ENCODE measurements at regions not wholly inside any gene's neighbourhood (a gene's known extent, or its start where the extent isn't known, plus 50 kb on each side); places are given as distances from the start of the nearest gene placed in this dataset.
"Not testable (repeated sequence)": the region's sequence is repeated elsewhere in the genome, so short reads cannot be mapped to it uniquely, and the experiment has no call there.

- no peak for DNase-seq
Measured at GRCh38 chr5:53160895-53161294, 51.3 kb upstream of the MOCS2 start.

DNA sequence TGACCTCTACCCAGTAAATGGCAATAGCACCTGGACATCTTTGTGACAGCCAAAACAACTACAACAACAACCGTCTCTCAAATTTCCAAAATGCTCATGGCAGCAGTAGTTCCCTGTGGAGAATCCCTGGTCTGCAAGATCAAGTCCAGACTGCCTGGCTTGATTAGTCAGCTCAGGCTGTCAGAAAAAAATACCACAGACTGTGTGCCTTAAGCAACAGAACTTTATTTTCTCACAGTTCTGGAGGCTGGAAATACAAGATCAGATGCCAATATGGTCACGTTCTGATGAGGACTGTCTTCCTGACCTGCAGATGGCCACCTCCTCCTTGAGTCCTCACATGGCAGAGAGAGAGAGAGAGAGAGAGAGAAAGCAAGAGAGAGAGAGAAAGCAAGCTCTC is 52.3 kb upstream of the MOCS2 start:
- DNase-seq = peak; percentile 15

- peak; percentile 7 for DNase-seq
Measured at GRCh38 chr5:53164478-53165165, 55.1 kb upstream of the MOCS2 start.

DNA sequence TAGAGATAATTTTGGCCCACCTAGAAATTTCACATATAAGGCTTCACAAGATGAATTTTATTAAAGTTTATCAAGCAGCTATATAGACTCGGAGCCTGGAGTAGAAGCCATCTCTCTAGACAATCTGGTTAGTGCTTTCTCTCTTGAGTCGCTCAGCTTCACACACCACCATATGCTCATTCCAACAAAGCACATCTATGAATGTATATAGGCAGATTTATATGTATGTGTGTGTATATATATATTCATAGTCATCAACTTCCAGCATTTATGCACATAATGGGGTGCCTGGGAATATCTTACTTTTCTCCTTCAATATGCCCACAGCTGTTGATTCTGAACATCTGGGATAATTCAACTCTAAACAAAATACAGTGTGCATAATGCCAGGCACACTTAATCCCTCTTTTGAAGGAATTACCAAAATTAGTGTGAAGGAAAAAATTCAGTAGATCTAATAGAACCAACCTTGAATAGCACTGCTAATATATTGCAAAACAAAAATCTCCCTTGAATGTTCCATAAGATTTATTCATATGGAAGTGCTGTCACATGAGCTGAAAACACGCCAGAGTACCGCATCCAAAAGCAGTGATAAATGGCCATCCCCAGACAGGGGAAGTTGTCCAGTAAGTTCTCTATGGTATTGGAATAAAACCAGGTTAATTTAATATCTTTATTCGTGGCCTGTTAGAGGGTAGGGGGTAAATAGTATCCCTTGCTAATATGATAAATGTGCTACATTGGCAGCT is 56.0 kb upstream of the MOCS2 start:
- DNase-seq = peak; percentile 76

- DNase-seq = peak; percentile 87
Measured at GRCh38 chr5:53166183-53166495, 56.6 kb upstream of the MOCS2 start.

GRCh38 chr5:53167836-53168235 is 58.3 kb upstream of the MOCS2 start:
- DNase-seq = peak; percentile 60

DNA sequence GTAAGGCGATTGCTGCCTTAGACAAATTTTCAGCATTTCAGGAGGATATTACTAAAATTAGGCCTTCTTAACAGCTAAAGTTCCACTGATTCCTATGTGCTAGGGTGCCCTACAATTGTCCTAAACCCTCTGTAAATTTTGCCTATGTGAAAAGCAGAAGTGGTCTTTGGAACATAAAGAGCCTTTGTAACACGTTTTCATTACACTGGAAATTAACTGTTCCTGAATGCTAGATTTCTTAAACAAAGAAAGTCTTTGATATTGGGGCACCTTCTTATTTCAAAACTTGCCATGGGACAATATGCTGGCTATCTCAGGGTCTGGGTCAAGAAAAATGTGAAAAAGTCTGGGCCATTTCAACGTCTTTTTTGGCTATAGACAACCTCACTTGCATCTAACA is 60.4 kb upstream of the MOCS2 start:
- DNase-seq = no peak

DNA sequence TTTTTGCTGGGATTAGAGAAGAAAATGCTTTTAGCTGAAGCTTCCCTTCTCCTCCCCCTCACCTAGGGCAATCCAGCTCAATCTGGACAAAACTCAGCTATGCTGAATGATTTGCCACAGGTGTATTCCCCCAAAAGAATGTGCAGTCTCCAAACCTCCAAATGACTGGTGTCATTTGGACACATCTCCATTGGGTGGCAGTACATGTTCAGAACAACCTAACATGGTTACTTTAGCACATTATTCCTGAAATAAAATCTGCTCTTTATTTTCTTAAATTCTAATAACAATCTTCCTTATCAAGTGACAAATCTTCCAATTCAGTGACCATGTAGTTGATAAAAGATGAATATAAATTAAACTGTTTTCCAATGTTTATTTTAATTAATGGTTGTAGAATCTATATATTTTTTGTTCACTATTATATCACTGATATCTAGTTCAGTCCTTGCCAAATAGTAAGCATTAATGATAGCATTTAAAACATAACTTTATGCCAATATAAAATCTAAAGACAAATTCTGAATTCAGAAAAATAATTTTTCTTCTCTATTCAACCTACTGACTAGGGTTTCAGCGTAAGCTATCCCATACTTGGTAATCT is 61.3 kb upstream of the MOCS2 start:
- peak; percentile 50 for DNase-seq

- DNase-seq = not testable (repeated sequence)
Measured at GRCh38 chr5:53172073-53172472, 62.5 kb upstream of the MOCS2 start.

DNA sequence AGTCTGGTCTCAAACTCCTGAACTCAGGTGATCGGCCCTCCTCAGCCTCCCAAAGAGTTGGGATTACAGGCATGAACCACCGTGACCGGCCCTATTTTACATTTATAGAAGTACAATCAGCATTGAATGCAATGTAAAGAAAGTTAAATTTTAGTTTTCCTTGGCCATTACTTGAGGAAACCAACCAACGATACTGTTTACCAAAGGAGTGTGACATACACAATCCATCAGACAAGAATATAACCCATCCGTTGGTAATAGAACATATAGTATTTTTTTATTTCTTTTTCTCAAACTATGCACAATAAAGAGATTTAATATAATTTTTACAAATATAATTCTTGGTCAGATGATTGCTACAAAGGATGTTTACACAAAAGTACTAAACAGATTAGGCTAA is 63.1 kb upstream of the MOCS2 start:
- no peak for DNase-seq

- DNase-seq = peak; percentile 5
Measured at GRCh38 chr5:53173083-53173482, 63.5 kb upstream of the MOCS2 start.

DNA sequence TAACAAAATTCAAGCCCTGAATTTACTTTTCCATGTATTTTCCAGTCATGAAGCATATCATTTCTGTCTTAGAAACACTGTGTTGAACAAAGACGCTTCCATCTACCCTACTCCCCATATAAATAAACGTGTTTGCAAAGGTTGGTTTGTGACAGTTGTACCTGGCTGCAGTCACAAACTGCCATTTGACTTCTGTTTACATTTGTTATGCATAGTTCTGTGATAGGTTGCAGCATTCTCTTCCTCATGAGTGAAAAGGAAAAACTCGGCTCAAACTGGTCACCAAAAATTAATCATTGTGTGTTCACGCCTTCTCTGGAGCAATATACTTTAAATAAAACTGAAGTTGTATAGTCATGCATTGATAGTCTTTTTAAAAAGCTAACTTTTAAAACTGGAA is 69.3 kb upstream of the MOCS2 start:
- no peak for DNase-seq

- peak; percentile 55 for DNase-seq
Measured at GRCh38 chr5:53179691-53180090, 70.1 kb upstream of the MOCS2 start.

DNA sequence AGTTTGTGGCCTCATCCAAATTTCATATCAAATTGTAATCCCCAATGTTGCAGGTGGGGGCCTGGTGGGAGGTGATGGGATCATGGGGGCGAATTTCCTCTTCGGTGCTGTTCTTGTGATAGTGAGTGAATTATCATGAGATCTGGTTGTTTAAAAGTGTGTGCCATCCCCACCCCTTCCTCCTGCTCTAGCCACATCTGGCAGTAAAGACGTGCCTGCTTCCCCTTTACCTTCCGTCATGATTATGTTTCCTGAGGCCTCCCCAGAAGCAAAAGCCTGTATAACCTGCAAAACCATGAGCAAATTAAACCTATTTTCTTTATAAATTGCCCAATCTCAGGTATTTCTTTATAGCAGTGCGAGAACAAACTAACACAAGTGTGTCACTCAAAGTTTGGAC is 71.0 kb upstream of the MOCS2 start:
- no peak for DNase-seq

DNA sequence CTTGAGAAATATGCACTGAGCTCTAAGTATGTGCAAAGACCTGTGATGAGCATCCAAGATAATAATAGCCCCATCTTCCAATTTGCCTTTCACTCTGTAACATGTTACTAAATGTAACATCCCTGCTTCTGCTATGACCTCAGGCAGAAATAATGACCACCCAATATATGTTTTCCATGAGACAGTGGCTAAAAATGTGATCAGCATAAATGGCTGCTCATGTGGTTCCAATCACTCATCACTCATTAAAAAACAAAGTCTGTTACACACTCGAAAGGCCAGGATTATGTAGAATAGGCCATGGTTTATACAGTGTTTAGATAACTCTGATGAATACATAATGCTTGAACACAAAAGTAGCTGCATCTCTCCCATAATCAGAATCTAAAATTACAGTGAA is 71.4 kb upstream of the MOCS2 start:
- DNase-seq = peak; percentile 1

- DNase-seq = no peak
Measured at GRCh38 chr5:53183880-53184279, 74.3 kb upstream of the MOCS2 start.

DNA sequence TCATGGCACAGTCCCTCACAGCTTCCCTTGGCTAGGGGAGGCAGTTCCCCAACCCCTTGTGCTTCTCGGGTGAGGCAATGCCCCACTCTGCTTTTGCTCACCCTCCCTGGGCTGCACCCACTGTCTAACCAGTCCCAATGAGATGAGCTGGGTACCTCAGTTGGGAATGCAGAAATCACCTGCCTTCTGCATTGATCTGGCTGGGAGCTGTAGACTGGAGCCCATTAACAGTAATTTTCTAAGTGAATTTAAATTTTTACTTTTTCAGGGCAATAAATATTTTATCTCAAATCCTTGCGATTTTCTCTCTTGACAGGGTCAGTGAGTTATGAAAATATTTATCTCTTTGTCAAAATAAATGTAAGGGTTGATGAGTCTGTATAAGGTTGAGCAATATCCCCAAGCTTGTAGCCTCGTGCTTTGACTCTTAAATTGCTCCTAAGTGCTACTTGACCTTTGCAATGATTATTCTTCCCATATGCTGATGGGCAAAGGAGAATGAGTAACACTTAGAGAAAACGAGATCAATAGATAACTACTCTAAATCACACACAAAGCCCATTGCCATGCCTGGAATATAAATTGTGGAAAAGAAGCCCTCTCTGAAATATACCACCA is 82.1 kb upstream of the MOCS2 start:
- DNase-seq = no peak

DNA sequence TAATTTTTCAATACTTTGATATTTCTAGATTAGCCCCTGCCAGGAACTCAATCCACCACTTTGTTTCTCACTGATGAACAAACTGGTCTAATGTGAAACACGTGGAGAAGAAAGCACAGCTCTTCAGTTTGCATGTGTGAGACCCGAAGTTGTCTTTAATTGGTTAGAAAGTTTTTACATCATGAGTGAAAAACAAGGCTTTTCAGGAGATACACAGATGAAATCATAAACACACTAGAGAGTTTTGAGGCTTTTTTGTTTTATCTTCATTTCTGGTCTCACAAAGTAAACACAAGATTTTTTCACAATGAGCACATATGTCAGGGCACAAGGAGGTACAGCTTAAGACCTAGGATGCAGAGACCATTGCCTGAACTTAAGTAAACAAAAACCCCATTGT is 84.5 kb upstream of the MOCS2 start:
- no peak for DNase-seq

- no peak for DNase-seq
Measured at GRCh38 chr5:53199882-53200281, 90.3 kb upstream of the MOCS2 start.

DNA sequence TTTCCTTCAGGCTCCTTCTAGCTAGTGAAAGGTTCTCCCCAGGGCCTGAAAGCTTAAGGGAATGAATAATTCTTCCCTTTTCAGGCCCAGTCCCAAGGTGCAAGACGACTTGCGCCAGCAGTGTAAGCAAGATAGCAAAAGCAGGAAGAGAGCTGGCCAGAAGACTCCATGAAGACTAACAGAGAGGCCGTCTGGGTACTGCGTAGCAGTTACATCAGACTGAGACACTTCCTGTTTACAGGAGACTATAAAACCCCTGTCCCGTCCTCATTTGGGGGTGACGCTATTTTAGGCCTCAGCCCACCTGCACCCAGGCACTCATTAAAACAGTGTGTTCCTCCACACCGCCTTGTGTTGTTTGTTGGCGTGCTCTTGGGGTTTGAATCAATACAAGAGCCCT is 90.7 kb upstream of the MOCS2 start:
- DNase-seq = no peak

GRCh38 chr5:53201746-53202145 is 92.2 kb upstream of the MOCS2 start:
- DNase-seq = no peak

- DNase-seq = no peak
Measured at GRCh38 chr5:53206562-53206961, 97.0 kb upstream of the MOCS2 start.

GRCh38 chr5:53211799-53212198 is 102.2 kb upstream of the MOCS2 start:
- no peak for DNase-seq
